HG03045 (cell line): ENCODE measurements at regions not wholly inside any gene's neighbourhood (a gene's known extent, or its start where the extent isn't known, plus 50 kb on each side); places are given as distances from the start of the nearest gene placed in this dataset.

Source experiments
- ATAC-seq: cut with Tn5 transposase; IDR thresholded peaks from one replicate; pipeline ENCODE4 v1.9.1; 2021; ENCODE audit warnings: mild to moderate bottlenecking, moderate library complexity; ENCODE audit not compliant: unreplicated experiment

GRCh38 chr18:78919956-78920355 is 59.7 kb upstream of the SALL3 start:
- ATAC-seq, result no peak

DNA sequence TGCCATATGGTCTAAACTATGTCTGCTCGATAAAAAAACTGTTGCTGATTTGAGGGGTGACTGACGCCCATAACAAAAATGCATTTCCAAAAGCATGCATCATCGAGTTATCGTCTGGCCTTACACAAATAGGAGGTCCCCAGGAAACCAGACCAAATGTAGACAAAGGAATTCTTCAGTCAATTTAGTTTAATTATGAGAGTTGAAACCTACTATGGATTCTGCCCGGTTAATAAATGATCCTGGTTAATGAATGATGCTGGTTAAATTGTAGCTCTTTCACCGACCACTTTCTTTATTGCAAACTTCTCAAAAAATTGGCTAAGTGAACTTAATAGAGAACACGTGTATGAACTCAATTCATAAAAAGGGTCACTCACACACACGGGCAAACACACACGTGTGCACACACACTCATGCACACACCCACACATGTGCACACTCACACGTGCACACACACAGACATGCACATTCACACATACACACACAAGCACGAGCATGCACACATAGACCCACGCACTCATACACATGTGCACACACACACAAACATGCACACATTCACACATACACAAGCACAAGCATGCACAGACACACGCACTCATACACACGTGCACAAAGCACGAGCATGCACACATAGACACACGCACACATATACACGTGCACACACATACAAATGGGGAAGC is 59.0 kb upstream of the SALL3 start:
- no peak for ATAC-seq

DNA sequence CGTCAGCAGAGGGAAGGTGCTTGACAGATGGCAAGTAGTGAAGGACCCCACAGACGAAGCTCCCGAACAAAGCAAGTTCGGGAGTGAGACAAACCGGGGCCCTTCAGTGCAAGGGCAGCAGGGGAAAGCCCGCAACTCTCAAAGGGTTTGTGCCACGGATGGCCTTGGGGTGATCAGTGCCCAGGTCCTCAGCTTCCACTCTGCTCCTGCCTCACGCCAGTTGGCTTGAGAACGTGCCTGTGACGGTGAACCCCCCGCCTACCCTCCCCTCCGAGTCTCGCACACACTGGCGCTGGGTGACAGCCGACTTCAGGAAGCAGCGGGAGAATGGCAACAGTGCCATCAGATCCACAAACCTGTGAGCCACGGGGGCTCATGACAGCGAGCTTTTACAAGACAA is 56.8 kb upstream of the SALL3 start:
- no peak for ATAC-seq

- ATAC-seq, result no peak
Measured at GRCh38 chr18:78924301-78924700, 55.3 kb upstream of the SALL3 start.

GRCh38 chr18:78924786-78925540 is 54.7 kb upstream of the SALL3 start:
- no peak for ATAC-seq

- no peak for ATAC-seq
Measured at GRCh38 chr18:78925557-78926242, 53.9 kb upstream of the SALL3 start.

DNA sequence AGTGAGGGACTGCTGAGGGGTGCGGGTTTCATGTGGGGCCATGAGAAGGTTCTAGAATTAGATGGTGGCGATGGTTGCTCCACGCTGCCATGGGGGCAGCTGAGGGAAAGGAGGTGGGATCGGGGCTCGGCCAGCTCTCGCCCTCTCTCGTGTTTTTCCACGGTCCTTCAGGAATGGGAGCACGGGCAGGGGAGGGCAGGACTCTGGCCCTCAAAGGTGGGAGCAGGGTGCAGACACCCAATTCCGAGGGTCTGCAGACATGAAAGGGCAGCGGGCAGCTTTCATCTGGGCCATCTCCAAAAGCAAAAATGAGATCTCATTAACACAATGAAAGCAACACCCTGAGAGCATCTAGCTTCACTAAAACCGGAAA is 53.4 kb upstream of the SALL3 start:
- no peak for ATAC-seq

GRCh38 chr18:78927156-78927555 is 52.5 kb upstream of the SALL3 start:
- ATAC-seq, result no peak

DNA sequence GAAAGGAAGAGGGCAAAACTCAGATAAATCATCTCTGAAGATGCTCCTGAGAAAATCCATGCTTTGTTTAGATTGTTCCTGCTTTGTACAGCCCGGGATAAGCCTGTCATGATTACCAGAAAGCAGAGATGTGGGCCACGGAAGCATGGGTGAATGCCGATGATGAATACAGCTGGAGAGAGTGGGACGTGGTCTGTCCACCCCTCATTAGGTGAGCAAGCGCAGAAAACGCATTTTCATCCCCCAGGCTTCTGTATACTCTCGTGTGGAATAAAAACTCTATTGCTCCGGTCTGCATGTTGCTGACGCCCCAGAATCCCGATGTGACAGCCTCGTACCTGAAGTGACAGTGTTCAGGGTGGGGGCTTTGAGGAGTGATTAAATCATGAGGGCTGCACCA is 52.0 kb upstream of the SALL3 start:
- ATAC-seq, result no peak

DNA sequence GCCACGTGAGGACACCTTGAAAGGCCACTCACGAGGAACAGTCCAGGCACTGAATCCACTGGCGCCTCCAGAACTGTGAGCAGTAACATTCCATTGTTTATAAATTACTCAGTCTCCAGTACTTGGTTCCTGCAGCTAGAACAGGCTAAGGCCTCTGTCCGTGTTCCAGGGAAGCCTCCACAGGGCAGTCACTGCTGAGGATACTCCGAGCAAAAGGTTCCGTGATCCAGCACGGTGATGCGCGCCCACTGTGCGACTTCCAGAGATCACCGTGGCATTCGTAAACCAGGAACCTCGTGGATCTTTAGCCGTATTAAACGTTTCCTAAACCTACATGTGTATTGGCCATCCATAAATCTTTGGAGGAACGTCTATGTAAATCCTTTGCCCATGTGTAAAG is 51.5 kb upstream of the SALL3 start:
- no peak for ATAC-seq

GRCh38 chr18:78929516-78929915 is 50.1 kb upstream of the SALL3 start:
- no peak for ATAC-seq
